Stomach (tissue), 8 donors: ENCODE measurements at regions not wholly inside any gene's neighbourhood (a gene's known extent, or its start where the extent isn't known, plus 50 kb on each side); places are given as distances from the start of the nearest gene placed in this dataset.
A peak's percentile ranks its signal among the peaks of the same experiment; 100 is the strongest.

Experiments
- DNase-seq, 2 donors: peaks; one replicate each; pipeline versions ENCODE4 v3.0.0 to v3.0.0-alpha.2; 2013 to 2019
- H3K27ac ChIP-seq, 5 donors: fragments of 200-600 bp in 4 of 5; sonication (generic) in 4 of 5; one replicate each; pipeline ENCODE4 v1.5.1; 2013 to 2019; ENCODE audit warnings: mild to moderate bottlenecking in 1 of 5, moderate library complexity in 1 of 5
- H3K27me3 ChIP-seq, 3 donors: fragments of 200-600 bp; sonication (generic); one replicate each; pipeline ENCODE4 v1.5.1; 2017 to 2019; ENCODE audit warnings: mixed run types in 1 of 3
- H3K36me3 ChIP-seq, 4 donors: fragments of 200-600 bp; sonication (generic); 1 replicate in 3 of 4; 2 replicates in 1 of 4; pipeline ENCODE4 v1.5.1; 2016 to 2019
- H3K4me1 ChIP-seq, 4 donors: fragments of 200-600 bp; sonication (generic); one replicate each; pipeline ENCODE4 v1.5.1; 2016 to 2019
- H3K4me3 ChIP-seq, 4 donors: fragments of 200-600 bp; sonication (generic) in 3 of 4; one replicate each; pipeline ENCODE4 v1.5.1; 2016 to 2019; ENCODE audit warnings: mild to moderate bottlenecking in 1 of 4
- H3K9me3 ChIP-seq, 4 donors: fragments of 200-600 bp; sonication (generic); one replicate each; pipeline ENCODE4 v1.5.1; 2016 to 2019
- CTCF ChIP-seq, 7 experiments: fragments of 450-650 bp in 4 of 7; fragments of 200-600 bp in 3 of 7; sonication (generic) in 3 of 7; IDR thresholded peaks; one replicate each; pipeline ENCODE4 v1.5.1; 2016 to 2019; ENCODE audit warnings: antibody characterized with exemption in 7 of 7, control low read depth in 2 of 7, mild to moderate bottlenecking in 1 of 7
- EP300 ChIP-seq: sonication (generic); formaldehyde crosslinking; IDR thresholded peaks from one replicate; pipeline ENCODE4 v1.6.1; 2017; ENCODE audit warnings: antibody characterized with exemption
- POLR2A ChIP-seq, 4 donors: fragments of 450-650 bp; IDR thresholded peaks; one replicate each; pipeline ENCODE4 v1.6.1; 2016; ENCODE audit warnings: antibody characterized with exemption in 4 of 4, control low read depth in 2 of 4, mild to moderate bottlenecking in 1 of 4, moderate library complexity in 1 of 4
- POLR2AphosphoS5 ChIP-seq, 3 donors: sonication (generic); formaldehyde crosslinking; IDR thresholded peaks; one replicate each; pipeline ENCODE4 v1.6.1; 2016; ENCODE audit warnings: antibody characterized with exemption in 3 of 3
- WGBS, 5 donors: extraction: QIAGEN DNeasy Blood & Tissue Kit in 3 of 5; methylation state at CpG; one replicate each; pipeline versions ENCODE4 v1.1.5 to v1.1.7; 2013 to 2018; 5-methylcytosine and 5-hydroxymethylcytosine counted together
- intact Hi-C: fragments of 100-400 bp; cut with DNase I; formaldehyde crosslinking; loops from one replicate; pipeline ENCODE4 v1.15.1; 2023; ENCODE audit warnings: low total_unique reads
- donor health status: healthy with polysubstance abuse.
- donor health status: Bipolar disorder and iron deficiency.
- donor health status: healthy.

GRCh38 chr12:68403296-68403695 is 71.1 kb upstream of the MDM1 start:
- Histone ChIP-seq H3K9me3 (no peaks in the 10 kb centered on the region), H3K4me1 (peaks cover 10 to 29% (median 23%) of the 10 kb centered on the region in 4 donors), H3K27ac (no peak overlapping the region), H3K27me3 (no peaks in the 10 kb centered on the region), H3K36me3 (no peaks in the 10 kb centered on the region), H3K4me3 (no peak overlapping the region)
- no peak for DNase-seq
- intact Hi-C loops: no loop called here
- TF ChIP-seq EP300 (no peak), CTCF (IDR thresholded peaks at IDR 0.05) (no peak), POLR2A (IDR thresholded peaks at IDR 0.05) (no peak), POLR2AphosphoS5 (IDR thresholded peaks at IDR 0.05) (no peak)
- 73 to 89% (median 83%) methylated on average over 1 of the region's 1 CpG for WGBS, 5 donors

- intact Hi-C loops: no loop called here
- TF ChIP-seq POLR2AphosphoS5 (IDR thresholded peaks at IDR 0.05) (no peak), EP300 (no peak), POLR2A (IDR thresholded peaks at IDR 0.05) (no peak), CTCF (IDR thresholded peaks at IDR 0.05) (no peak)
- H3K4me1 ChIP-seq: peaks cover 10 to 29% (median 23%) of the 10 kb centered on the region in 4 donors
- no peak for DNase-seq
- H3K9me3 ChIP-seq: no peaks in the 10 kb centered on the region
- H3K36me3 ChIP-seq: no peaks in the 10 kb centered on the region
- no peaks in the 10 kb centered on the region for H3K27me3 ChIP-seq
- H3K4me3 ChIP-seq: no peak overlapping the region
- no peak overlapping the region for H3K27ac ChIP-seq
Measured at GRCh38 chr12:68403711-68404110, 71.5 kb upstream of the MDM1 start.

- TF ChIP-seq POLR2AphosphoS5 (IDR thresholded peaks at IDR 0.05): peak in 2 of 3 donors; percentile 3 to 15
- no peak for TF ChIP-seq POLR2A (IDR thresholded peaks at IDR 0.05)
- Histone ChIP-seq H3K36me3 (no peaks in the 10 kb centered on the region), H3K27me3 (no peaks in the 10 kb centered on the region), H3K4me1 (peaks cover 10 to 29% (median 23%) of the 10 kb centered on the region in 4 donors), H3K9me3 (no peaks in the 10 kb centered on the region), H3K4me3 (peak overlapping the region in 1 of 4 donors; percentile 6), H3K27ac (peak overlapping the region; percentile 45 to 93 (median 80))
- peak in 1 of 2 donors; percentile 62 for DNase-seq
- intact Hi-C loops: no loop called here
Measured at GRCh38 chr12:68405343-68405781, 73.2 kb upstream of the MDM1 start.

- peak overlapping the region in 1 of 4 donors; percentile 6 for H3K4me3 ChIP-seq
- H3K4me1 ChIP-seq: peaks cover 10 to 29% (median 23%) of the 10 kb centered on the region in 4 donors
- intact Hi-C loops: no loop called here
- H3K9me3 ChIP-seq: no peaks in the 10 kb centered on the region
- H3K27ac ChIP-seq: peak overlapping the region; percentile 45 to 93 (median 80)
- 2 to 8% (median 7%) methylated on average over 5 of the region's 5 CpGs for WGBS, 5 donors
- H3K27me3 ChIP-seq: no peaks in the 10 kb centered on the region
- peak; percentile 88 to 92 for DNase-seq
- no peaks in the 10 kb centered on the region for H3K36me3 ChIP-seq
- TF ChIP-seq POLR2AphosphoS5 (IDR thresholded peaks at IDR 0.05): peak; percentile 55 to 85 (median 83)
- no peak for TF ChIP-seq EP300
- no peak for TF ChIP-seq POLR2A (IDR thresholded peaks at IDR 0.05)
- TF ChIP-seq CTCF (IDR thresholded peaks at IDR 0.05): peak in 4 of 7 experiments; percentile 14 to 53 (median 34)
Measured at GRCh38 chr12:68406134-68406576, 74.0 kb upstream of the MDM1 start.

- H3K4me1 ChIP-seq: peaks cover 10 to 29% (median 23%) of the 10 kb centered on the region in 4 donors
- H3K9me3 ChIP-seq: no peaks in the 10 kb centered on the region
- DNase-seq: no peak
- WGBS, 5 donors: 75 to 85% (median 78%) methylated on average over 4 of the region's 4 CpGs
- H3K4me3 ChIP-seq: no peak overlapping the region
- TF ChIP-seq EP300: no peak
- no peak for TF ChIP-seq POLR2A (IDR thresholded peaks at IDR 0.05)
- no peak for TF ChIP-seq POLR2AphosphoS5 (IDR thresholded peaks at IDR 0.05)
- TF ChIP-seq CTCF (IDR thresholded peaks at IDR 0.05): no peak
- peak overlapping the region in 2 of 5 donors; percentile 80 to 93 for H3K27ac ChIP-seq
- no peaks in the 10 kb centered on the region for H3K27me3 ChIP-seq
- H3K36me3 ChIP-seq: no peaks in the 10 kb centered on the region
- intact Hi-C loops: no loop called here
Measured at GRCh38 chr12:68406911-68407310, 74.7 kb upstream of the MDM1 start.
